Myocyte (in vitro differentiated cells): ENCODE measurements at regions not wholly inside any gene's neighbourhood (a gene's known extent, or its start where the extent isn't known, plus 50 kb on each side); places are given as distances from the start of the nearest gene placed in this dataset. TPM values are rescaled to one million over a fixed set of nuclear protein-coding genes. Genes with fewer than 3 reads are reported as not detected.
"Not testable (repeated sequence)": the region's sequence is repeated elsewhere in the genome, so short reads cannot be mapped to it uniquely, and the experiment has no call there.

Source experiments
- DNase-seq: peaks from one replicate; pipeline ENCODE4 v3.0.0-alpha.2; 2012; ENCODE audit warnings: low read depth
- microRNA-seq: library from miRNA; unstranded; fragments of <30 nt; microRNA quantifications from one replicate; pipeline ENCODE4, GENCODE V29; 2016

DNA sequence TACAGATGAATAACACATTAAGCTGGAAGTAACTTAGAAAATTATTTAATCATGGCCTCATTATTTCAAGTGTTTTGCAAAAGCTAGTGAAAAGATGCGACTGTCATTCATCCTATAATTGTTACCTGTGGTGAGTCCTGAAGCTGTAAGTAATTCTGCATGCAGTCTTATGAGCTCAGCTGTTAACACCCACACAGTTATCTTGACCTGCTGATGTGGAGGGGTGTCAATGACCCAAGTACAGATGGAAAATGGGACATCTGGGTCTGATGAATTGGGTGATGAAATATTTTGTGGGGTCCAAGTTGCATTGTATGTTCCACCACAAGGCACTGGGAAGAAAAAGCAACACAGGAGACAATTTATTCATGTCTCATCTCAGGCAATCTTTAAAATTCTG, 68.9 kb downstream of the OR13A1 start:
- no peak for DNase-seq

DNA sequence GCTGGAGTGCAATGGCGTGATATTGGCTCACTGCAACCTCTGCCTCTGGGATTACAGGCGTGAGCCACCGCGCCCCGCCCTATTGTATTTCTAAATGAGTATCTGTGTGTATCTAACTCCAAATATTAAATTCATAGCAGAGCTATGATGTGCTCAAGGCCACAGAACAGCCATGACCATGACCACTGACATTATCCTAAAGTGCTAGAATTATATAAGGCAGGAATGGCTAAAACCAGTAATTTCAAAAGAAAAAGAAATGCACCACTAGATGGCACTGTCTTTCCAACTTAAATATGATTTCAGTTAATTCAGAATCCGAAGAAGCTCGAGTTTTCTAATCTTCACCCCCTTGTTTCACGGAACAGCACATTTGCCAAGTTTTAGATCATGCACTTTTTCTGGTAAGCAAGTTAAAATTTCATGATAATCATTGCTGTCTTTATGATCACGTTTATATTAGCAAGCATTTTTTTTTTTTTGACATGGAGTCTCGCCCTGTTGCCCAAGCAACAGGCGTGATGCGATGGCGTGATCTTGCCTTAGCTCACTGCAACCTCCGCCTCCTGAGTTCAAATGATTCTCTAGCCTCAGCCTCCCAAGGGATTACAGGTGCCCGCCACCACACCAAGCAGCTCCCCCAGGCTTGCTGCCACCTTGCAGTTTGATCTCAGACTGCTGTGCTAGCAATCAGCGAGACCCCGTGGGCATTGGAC, 65.3 kb downstream of the OR13A1 start:
- peak; percentile 58 for DNase-seq

DNA sequence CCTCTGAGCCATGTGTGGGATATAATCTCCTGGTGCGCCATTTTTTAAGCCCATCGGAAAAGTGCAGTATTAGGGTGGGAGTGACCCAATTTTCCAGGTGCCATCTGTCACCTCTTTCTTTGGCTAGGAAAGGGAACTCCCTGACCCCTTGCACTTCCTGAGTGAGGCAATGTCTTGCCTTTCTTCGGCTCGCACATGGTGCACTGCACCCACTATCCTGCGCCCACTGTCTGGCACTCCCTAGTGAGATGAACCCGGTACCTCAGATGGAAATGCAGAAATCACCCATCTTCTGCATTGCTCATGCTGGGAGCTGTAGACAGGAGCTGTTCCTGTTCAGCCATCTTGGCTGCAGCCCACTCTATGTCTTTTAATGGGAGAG, 64.7 kb downstream of the OR13A1 start:
- not testable (repeated sequence) for DNase-seq

Small RNAs in the stretch of these regions (microRNA-seq; reads per million reads assigned to microRNA genes)
- not detected for gene MIR3156-1
